Vagina (tissue), 2 donors: ENCODE measurements at regions not wholly inside any gene's neighbourhood (a gene's known extent, or its start where the extent isn't known, plus 50 kb on each side); places are given as distances from the start of the nearest gene placed in this dataset.

ENCODE experiments used
- CTCF ChIP-seq, 3 experiments: fragments of 450-650 bp in 2 of 3; fragments of 200-600 bp in 1 of 3; sonication (generic) in 1 of 3; IDR thresholded peaks; one replicate each; pipeline ENCODE4 v1.5.1; 2017 to 2019; ENCODE audit warnings: antibody characterized with exemption in 3 of 3, mild to moderate bottlenecking in 2 of 3, moderate library complexity in 2 of 3
- POLR2A ChIP-seq, 2 donors: fragments of 450-650 bp; IDR thresholded peaks; one replicate each; pipeline ENCODE4 v1.6.1; 2017; ENCODE audit warnings: antibody characterized with exemption in 2 of 2, mild to moderate bottlenecking in 2 of 2, moderate library complexity in 2 of 2
- POLR2AphosphoS5 ChIP-seq, 2 donors: sonication (generic); formaldehyde crosslinking; IDR thresholded peaks; one replicate each; pipeline ENCODE4 v1.9.0; 2017; ENCODE audit warnings: antibody characterized with exemption in 2 of 2, mild to moderate bottlenecking in 2 of 2, low read depth in 1 of 2; ENCODE audit not compliant: insufficient read depth in 1 of 2

GRCh38 chr5:17096952-17097695 lies 120.3 kb upstream of the BASP1 start:
- TF ChIP-seq CTCF (IDR thresholded peaks at IDR 0.05) (no peak), POLR2A (IDR thresholded peaks at IDR 0.05) (no peak), POLR2AphosphoS5 (IDR thresholded peaks at IDR 0.05; ENCODE audit: insufficient read depth in 1 of 2, low read depth in 1 of 2) (no peak)
